NB4 (cell line): ENCODE measurements at regions not wholly inside any gene's neighbourhood (a gene's known extent, or its start where the extent isn't known, plus 50 kb on each side); places are given as distances from the start of the nearest gene placed in this dataset.

Experiments used
- DNase-seq: peaks from one replicate; pipeline ENCODE4 v3.0.0; 2010; ENCODE audit warnings: low read depth
- H3K4me3 ChIP-seq: one replicate; pipeline ENCODE4 v1.5.1; 2011; ENCODE audit warnings: mild to moderate bottlenecking, low read depth, low read length, moderate library complexity
- CTCF ChIP-seq: IDR thresholded peaks from one replicate; pipeline ENCODE4 v1.5.1; 2012; ENCODE audit warnings: low read depth, low read length
- MAX ChIP-seq: IDR thresholded peaks from 2 replicates; pipeline ENCODE4 v1.6.1; 2011; ENCODE audit warnings: low read depth, low read length
- MYC ChIP-seq: IDR thresholded peaks from 2 replicates; pipeline ENCODE4 v1.6.1; 2011; ENCODE audit warnings: low read depth, low read length
- POLR2A ChIP-seq: IDR thresholded peaks from 2 replicates; pipeline ENCODE4 v1.6.1; 2011; ENCODE audit warnings: mild to moderate bottlenecking; ENCODE audit not compliant: insufficient read length; ENCODE audit errors: extremely low read depth

DNA sequence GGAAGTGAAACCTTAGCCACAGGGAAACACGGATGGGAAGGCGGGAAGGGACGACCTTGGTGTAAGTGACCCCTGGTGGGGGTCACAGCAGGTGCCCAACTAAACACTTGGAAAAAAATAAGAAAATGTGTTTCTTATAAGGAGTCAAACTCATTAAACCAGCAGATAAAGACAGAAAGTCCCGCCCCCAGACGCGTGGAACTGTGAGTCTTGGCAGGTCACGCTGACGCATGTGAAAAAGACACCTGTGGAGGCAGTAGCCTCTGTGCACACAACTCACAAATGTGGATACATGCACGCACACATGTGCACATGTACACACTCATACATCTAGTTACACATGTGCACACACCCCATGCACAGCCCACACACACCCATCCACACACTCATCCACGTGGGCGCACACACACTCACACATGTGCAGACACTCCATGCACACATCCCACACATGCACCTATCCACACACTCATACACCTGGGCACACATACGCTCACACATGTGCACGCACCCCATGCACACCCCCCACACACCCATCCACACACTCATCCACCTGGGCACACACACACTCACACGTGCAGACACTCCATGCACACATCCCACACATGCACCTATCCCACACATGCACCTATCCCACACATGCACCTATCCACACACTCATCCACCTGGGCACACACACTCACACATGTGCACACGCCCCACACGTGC lies 432.4 kb downstream of the SOX9 start:
- DNase-seq, result no peak
- TF ChIP-seq MAX (no peak), CTCF (no peak), MYC (no peak), POLR2A (no peak)
- H3K4me3 ChIP-seq, result no peak overlapping the region

- DNase-seq, result no peak
- H3K4me3 ChIP-seq, result no peak overlapping the region
- TF ChIP-seq CTCF, result no peak
- no peak for TF ChIP-seq MYC
- no peak for TF ChIP-seq MAX
- no peak for TF ChIP-seq POLR2A
Observed at GRCh38 chr17:72554508-72554907, 433.7 kb downstream of the SOX9 start.

- no peak overlapping the region for H3K4me3 ChIP-seq
- TF ChIP-seq MAX, result no peak
- DNase-seq, result no peak
Observed at GRCh38 chr17:72555052-72555451, 434.2 kb downstream of the SOX9 start.

DNA sequence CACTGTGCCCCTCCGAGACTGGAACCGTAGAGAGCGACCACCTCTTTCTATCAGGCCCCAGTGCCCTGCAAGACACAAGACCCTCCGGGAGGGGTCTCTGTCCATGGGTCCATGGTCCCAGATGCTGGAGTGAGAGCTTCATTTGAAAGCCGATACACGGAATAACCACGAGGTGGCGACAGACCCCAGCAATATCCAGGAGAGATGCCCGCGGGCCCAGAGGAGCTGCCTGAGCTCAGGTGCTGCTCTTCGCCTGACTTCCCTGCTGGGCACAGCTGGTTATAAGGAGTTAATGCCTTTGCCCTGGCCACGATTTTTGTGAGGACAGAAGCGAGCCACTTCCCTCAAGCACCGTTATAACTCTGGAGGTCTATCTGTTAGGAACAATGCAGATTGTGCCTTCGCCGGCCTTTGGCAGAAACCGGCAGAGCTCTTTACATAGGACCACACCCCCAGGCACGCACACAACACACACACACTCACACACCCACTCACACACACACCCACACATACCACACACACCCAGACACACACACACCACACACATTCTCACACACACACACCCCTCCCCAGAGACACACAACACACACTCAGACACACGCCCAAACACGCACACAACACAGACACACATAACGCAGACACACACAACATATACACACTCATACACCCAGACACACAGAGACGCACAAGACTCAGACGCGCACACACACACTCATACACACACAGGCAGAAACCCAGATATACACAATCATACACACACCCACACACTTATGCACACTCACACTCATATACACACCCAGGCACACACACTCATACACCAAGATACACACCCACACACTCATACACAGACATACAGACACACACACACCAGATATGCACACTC lies 436.4 kb downstream of the SOX9 start:
- peak; percentile 70 for DNase-seq
- no peak overlapping the region for H3K4me3 ChIP-seq
- TF ChIP-seq MYC, result no peak
- peak; percentile 76 for TF ChIP-seq CTCF
- peak; percentile 72 for TF ChIP-seq MAX
- TF ChIP-seq POLR2A, result no peak

- no peak for DNase-seq
- H3K4me3 ChIP-seq, result no peak overlapping the region
- TF ChIP-seq POLR2A, result no peak
- no peak for TF ChIP-seq CTCF
- TF ChIP-seq MAX, result no peak
- TF ChIP-seq MYC, result no peak
Observed at GRCh38 chr17:72558971-72559476, 438.2 kb downstream of the SOX9 start.
